Muscle of arm (tissue), 1 donor: ENCODE measurements at regions not wholly inside any gene's neighbourhood (a gene's known extent, or its start where the extent isn't known, plus 50 kb on each side); places are given as distances from the start of the nearest gene placed in this dataset.

Source experiments
- DNase-seq: peaks from one replicate; pipeline ENCODE4 v3.0.0-alpha.2; 2013

- DNase-seq, result no peak
These were observed 124.9 kb upstream of the TPK1 start for GRCh38 chr7:144960763-144961162.

DNA sequence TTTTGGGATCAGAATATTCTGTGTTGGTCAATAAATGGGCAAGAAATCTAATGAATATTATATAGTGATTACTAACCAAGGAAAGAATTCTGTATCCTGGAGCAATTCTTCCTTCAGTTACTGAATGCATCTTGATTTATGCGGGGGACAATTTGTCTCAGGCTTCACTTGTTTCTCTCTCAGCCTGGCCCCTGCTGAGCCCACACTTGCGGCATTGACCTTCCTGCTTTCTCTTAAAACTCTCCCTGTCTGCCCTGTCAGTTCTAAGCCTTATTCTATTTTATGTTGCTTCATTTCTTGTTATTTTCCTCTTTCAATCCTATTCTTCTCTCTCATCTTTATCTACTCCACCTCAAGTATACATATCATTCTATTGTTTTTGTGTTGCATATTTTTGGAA is 122.1 kb upstream of the TPK1 start:
- DNase-seq, result no peak

DNA sequence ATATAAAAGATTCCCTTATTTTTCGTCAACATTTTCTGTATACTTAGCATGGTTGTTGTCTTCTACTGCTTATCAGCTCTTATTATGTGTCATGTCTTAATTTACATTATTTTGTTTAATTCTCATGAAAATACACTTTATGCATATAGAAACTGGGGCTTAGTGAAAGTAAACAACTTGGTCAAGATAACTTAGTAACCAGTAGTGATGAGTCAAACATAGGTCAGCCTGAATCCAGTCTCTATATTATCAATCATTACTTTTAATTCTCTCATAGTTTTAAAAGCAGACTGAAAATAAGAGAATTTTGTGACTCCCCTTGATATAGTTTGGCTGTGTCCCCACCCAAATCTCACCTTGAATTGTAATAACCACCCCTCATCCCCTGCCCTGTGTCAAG is 119.6 kb upstream of the TPK1 start:
- no peak for DNase-seq

DNA sequence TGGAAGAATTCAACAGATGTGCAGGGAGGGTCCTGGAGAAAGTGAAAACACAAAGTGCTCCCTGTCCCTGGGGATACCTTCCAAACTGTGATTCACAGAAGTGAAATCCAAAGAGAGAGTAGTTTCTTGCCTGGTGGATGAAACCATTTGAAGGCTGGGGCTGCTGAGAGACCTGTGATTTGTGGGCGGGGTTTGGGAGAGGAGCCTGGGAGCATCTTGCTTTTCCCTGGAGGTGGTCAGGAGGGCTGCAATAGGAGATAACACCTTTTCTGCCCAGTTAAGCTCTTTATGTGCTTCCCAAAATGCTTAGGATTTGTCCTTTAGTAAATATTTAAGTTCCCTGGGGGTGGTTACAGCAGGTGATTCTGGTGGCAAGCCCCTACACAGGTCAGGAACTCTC is 105.3 kb upstream of the TPK1 start:
- DNase-seq, result no peak

- no peak for DNase-seq
These were observed 101.3 kb upstream of the TPK1 start for GRCh38 chr7:144937199-144937598.

DNA sequence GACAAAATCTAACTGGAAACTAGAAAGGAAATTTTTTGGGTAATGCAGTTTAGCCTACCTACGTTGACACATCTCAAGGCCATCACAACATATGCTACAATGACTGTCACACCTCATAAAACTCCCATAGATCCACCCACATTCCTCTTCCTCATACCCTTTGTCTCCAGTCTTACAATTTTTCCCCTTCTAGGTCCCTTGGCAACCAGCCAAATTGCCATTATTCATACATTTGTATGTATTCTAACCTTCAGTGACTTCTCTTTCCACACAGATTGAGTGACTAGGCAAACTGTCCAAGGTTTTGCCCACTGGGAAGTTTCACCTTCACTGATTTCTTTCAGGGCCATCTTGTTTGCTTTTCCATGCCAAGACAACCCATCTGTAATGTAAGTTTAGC is 100.5 kb upstream of the TPK1 start:
- DNase-seq, result no peak

DNA sequence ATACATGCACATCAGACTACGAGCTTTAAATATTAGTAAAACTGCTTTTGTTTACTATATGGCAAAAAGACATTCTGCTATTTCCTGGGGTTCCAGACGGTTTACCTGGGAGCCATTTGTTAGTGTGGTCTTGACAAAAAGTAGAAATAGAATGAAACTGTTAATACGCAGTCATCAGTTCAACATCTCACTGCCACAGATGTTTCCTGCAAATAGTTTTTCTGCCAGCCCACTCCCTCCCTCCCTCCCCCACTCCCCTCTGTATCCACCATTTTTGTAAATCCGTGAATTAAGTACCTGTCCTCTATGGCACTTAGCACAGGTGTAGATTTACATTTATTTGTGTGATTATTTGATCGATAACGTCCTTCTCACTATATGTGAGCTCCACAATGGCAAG is 74.6 kb upstream of the TPK1 start:
- no peak for DNase-seq

GRCh38 chr7:144908943-144909556 is 73.2 kb upstream of the TPK1 start:
- DNase-seq, result no peak

DNA sequence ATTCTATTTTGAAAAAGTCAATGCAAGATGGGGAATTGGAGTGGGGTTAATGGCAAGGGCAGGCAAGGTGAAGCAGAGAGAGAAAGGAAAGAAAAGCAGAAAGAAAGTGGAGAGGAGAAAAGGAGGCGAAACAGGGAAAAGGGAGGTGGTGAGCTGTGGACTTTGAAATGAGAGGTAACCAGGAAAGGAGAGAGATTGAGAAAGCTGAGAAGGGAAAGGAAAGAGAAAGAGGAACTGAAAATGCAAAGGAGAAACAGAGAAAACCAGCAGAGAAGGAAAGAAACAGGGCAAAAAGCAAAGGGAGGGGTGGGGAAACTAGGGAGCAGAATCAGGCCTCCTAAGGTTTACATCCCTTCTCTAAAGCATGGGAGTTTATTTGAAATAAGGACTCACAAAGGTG is 72.5 kb upstream of the TPK1 start:
- no peak for DNase-seq

DNA sequence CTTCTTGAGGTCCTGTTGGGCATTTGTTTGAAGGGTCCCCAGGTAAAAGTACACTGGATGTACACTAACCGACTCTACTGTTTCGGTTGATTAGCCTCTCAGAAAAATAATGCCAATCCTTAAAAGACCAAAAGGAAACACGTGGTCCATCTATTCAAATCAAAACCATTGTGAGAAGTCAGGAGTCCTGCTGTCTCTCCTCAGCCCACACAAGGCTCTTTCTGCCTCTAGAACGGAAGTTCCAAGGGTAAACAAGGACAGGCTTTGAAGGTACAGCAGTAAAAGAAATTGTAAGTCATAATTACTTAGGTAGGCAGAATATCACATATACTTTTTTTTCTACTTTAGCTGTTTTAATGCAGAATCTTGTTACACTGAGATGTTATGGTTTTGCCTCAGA is 71.7 kb upstream of the TPK1 start:
- DNase-seq, result no peak

GRCh38 chr7:144903201-144903600 is 67.3 kb upstream of the TPK1 start:
- DNase-seq, result no peak

DNA sequence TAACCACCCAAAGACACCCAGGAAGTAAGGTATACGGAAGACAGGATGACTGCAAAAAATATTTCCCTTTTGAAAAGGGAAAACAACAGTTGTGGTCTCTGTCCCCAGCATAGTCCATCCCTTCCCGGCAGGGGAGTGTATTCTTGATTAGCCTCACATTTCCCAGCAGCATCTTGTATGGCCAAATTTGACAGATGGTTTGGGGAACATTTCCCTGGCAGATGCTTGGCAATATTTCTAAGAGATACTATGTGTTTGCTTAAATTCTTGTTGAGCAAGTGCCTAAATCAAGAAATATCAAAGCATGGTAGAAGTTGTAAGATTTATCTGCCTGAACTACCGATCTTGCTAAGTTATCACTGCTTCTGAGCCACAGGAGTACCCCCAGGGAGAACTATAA is 56.9 kb upstream of the TPK1 start:
- no peak for DNase-seq
